ENCODE measurements at regions not wholly inside any gene's neighbourhood (a gene's known extent, or its start where the extent isn't known, plus 50 kb on each side); places are given as distances from the start of the nearest gene placed in this dataset.
"Not testable (repeated sequence)": the region's sequence is repeated elsewhere in the genome, so short reads cannot be mapped to it uniquely, and the experiment has no call there.

- DNase-seq (ENCODE audit: low read depth): no peak
These were observed 252.6 kb upstream of the ANKRD30A start for GRCh38 chr10:36872702-36873393.

- DNase-seq (ENCODE audit: low read depth): no peak
These were observed 284.6 kb upstream of the ANKRD30A start for GRCh38 chr10:36840788-36841187.

- DNase-seq (ENCODE audit: low read depth): no peak
These were observed 288.0 kb upstream of the ANKRD30A start for GRCh38 chr10:36837416-36837815.

GRCh38 chr10:36819781-36820180, 305.6 kb upstream of the ANKRD30A start:
- DNase-seq (ENCODE audit: low read depth): no peak

- no peak for DNase-seq (ENCODE audit: low read depth)
These were observed 307.5 kb upstream of the ANKRD30A start for GRCh38 chr10:36817898-36818297.

- DNase-seq (ENCODE audit: low read depth): no peak
These were observed 316.6 kb upstream of the ANKRD30A start for GRCh38 chr10:36808625-36809362.

- DNase-seq (ENCODE audit: low read depth): no peak
These were observed 322.2 kb upstream of the ANKRD30A start for GRCh38 chr10:36803229-36803628.

- DNase-seq (ENCODE audit: low read depth): no peak
These were observed 322.8 kb upstream of the ANKRD30A start for GRCh38 chr10:36802490-36803153.

GRCh38 chr10:36801660-36802059, 323.7 kb upstream of the ANKRD30A start:
- no peak for DNase-seq (ENCODE audit: low read depth)

- DNase-seq (ENCODE audit: low read depth): no peak
These were observed 330.4 kb upstream of the ANKRD30A start for GRCh38 chr10:36794981-36795380.

- DNase-seq (ENCODE audit: low read depth): no peak
These were observed 335.4 kb upstream of the ANKRD30A start for GRCh38 chr10:36789974-36790373.

GRCh38 chr10:36788152-36788551, 337.2 kb upstream of the ANKRD30A start:
- no peak for DNase-seq (ENCODE audit: low read depth)

GRCh38 chr10:36783400-36783799, 342.0 kb upstream of the ANKRD30A start:
- no peak for DNase-seq (ENCODE audit: low read depth)

- DNase-seq (ENCODE audit: low read depth): no peak
These were observed 343.8 kb upstream of the ANKRD30A start for GRCh38 chr10:36781570-36781969.

GRCh38 chr10:36780158-36780557, 345.2 kb upstream of the ANKRD30A start:
- DNase-seq (ENCODE audit: low read depth): no peak

GRCh38 chr10:36779238-36779846, 346.1 kb upstream of the ANKRD30A start:
- DNase-seq (ENCODE audit: low read depth): no peak

GRCh38 chr10:36778651-36779050, 346.7 kb upstream of the ANKRD30A start:
- no peak for DNase-seq (ENCODE audit: low read depth)

- DNase-seq (ENCODE audit: low read depth): no peak
These were observed 351.7 kb upstream of the ANKRD30A start for GRCh38 chr10:36773652-36774051.

GRCh38 chr10:36771725-36772124, 353.7 kb upstream of the ANKRD30A start:
- no peak for DNase-seq (ENCODE audit: low read depth)

GRCh38 chr10:36769741-36770140, 355.7 kb upstream of the ANKRD30A start:
- DNase-seq (ENCODE audit: low read depth): not testable (repeated sequence)

- DNase-seq (ENCODE audit: low read depth): no peak
These were observed 358.5 kb upstream of the ANKRD30A start for GRCh38 chr10:36766940-36767339.

GRCh38 chr10:36766415-36766810, 359.0 kb upstream of the ANKRD30A start:
- DNase-seq (ENCODE audit: low read depth): no peak

All from stimulated activated CD8-positive, alpha-beta memory T cell treated with anti-CD3 and anti-CD28 coated beads, Interleukin-12 subunit alpha, Interleukin-12 subunit beta, amount 100 ng/mL, for 1 hour (primary cell).